COLO668 (cell line): ENCODE measurements at regions not wholly inside any gene's neighbourhood (a gene's known extent, or its start where the extent isn't known, plus 50 kb on each side); places are given as distances from the start of the nearest gene placed in this dataset.

ENCODE experiments used
- DNase-seq: peaks from one replicate; lab custom pipeline; 2025; ENCODE audit not compliant: unreplicated experiment; lab: John Stamatoyannopoulos, UW

DNA sequence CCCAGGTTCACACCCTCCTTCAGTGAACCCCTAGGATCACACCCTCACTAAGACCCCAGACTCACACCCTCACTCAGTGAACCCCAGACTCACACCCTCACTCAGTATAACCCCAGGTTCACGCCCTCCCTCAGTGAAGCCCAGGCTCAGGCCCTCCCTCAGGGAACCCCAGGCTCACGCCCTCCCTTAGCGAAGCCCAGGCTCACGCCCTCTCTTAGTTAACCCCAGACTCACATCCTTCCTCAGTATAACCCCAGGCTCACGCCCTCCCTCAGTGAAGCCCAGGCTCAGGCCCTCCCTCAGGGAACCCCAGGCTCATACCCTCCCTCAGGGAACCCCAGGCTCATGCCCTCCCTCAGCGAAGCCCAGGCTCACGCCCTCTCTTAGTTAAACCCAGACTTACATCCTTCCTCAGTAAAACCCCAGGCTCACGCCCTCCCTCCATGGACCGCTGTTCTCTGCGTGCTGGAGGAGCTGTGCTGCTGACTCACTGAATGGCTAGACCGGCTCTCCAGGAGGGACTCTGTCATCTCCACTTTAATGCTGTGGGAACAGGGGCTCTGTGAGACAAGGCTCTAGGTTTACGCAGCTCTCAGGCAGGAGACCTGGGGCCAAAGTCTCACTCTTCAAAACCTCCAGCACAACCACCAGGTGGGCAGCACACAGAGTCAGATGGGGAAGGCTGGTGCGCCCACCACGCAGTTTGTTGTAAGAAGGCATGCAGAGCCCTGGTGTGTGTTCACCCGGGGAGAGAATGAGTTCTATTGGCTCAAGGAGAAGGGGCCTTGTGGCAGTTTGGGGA lies 506.9 kb upstream of the MYT1L start:
- no peak for DNase-seq

DNA sequence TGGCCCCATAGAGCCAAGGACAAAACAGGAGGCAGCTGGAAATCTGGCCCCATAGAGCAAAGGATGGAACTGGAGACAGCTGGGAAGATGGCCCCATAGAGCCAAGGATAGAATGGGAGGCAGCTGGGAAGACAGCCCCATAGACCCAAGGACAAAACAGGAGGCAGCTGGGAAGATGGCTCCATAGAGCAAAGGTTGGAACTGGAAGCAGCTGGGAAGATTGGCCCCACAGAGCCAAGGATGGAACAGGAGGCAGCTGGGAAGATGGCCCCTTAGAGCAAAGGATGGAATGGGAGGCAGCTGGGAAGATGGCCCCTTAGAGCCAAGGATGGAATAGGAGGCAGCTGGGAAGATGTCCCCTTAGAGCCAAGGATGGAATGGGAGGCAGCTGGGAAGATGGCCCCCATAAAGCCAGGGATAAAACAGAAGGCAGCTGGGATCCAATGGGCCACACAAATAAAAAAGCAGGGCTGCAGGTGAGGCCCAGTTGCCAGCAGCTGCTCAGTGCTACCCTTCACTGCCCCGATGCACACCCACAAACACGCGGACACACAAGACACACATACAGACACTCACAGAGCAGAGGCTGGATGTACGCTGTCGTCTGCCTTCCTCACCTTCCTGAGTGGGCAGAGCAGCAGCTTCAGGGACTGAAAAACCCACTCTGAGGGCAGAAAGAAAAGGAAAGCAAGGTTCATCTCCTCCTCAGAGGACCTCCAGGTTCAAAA lies 505.4 kb upstream of the MYT1L start:
- no peak for DNase-seq

DNA sequence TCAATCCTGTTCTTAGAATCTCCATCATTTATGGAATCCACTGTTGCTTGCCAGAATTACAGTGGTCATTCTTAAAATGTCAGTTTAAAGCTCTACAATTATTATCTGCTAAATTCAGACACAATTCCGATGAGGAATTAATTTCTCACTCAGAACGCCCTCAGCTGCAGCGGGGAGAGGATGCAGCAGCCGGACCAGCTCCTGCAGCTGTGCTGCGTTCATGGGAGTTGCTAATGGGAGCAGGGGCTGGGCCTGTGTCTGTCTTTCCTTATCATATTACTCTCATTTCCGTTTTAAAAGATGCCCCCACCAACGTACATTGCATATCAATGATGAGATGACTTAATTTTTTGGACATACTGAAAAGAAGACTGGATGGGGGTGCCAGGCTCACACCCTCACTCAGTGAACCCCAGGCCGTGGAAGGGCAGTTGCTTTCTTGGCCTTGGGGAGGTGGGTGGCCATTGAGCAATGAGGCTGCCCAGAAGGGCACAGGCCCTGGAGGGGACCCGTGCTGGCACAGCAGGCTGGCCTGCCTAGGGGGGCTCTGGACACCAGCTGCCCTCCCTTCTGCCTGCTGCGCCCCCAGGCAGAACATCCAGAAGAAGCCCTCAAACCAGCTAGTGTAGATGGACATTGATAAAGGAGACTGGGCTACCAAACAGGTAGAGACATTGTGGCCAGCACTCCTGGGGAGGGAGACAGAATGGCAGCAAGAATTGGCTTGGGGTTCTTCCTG lies 503.6 kb upstream of the MYT1L start:
- DNase-seq: no peak

DNA sequence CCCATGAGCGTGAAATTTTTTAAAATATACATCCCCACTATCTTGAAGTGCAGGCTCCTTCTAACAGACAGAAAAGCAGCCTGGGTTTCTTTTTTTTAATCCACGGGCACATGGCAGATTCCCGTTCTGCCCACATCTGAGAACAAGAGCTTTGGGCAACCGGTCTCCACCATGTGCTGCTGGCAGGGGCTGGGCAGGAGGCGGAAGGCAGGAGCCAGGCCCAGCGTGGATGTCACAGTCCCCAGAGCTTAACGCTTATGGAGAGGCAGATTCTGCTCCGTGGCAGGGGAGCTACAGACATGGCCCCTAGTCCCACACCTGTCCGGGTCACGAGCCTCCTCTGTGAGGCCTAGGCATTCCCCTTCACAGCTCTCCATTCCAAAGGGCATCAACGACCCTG lies 503.0 kb upstream of the MYT1L start:
- DNase-seq: no peak

DNA sequence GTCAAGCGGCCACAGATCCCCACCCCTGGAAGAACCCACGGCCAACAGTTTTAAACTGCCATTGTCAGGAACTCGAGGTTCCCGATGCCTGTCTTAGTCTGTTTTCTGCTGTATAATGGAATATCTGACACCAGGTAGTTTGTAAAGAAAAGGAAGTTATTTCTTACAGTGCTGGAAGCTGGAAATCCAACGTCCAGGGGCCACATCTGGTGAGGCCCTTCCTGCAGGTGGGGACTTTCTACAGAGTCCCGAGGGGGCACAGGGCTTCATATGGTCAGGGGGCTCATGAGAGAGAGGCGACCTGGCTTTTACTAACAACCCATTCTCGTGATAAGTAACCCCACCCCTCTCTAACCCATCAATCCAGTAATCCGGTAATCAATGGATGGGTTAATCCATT lies 501.6 kb upstream of the MYT1L start:
- no peak for DNase-seq

DNA sequence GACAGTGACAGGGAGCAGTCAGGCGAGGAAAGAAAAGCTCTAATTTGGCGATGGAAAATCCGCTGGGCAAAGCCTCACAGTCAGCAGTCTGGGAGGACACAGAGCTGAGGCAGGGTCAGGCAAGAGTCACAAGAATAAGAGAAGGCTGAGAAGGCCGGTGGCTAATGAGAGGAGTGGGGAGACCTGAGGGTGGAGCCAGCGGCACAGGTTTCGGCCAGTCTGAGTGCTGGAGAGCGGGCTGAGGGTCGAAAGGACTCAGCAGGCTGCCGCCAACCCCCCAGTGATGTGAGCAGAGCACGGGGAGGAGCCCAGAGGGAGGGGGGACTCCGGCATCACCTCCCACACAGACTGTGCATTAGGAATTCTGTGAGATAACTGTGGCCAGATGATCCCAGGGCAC lies 500.6 kb upstream of the MYT1L start:
- no peak for DNase-seq

DNA sequence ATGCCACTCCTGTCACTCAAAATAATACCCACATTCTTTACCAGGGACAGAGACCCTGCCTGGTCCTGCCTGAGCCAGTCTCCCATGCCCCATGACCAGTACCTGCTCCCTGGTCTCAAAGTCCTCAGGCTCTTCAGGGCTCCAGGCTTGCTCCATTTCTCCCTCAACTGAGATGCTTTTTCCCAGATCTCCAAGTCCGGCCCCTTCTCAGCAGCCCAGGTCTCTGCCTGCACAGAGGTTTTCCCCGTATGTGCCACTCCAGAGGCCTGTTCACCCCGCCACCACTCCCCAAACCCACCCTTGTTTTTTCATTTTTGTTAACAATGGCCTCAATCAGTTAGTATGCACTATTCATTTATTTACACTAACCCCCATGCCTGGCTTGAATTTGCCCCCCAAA lies 499.5 kb upstream of the MYT1L start:
- no peak for DNase-seq

DNA sequence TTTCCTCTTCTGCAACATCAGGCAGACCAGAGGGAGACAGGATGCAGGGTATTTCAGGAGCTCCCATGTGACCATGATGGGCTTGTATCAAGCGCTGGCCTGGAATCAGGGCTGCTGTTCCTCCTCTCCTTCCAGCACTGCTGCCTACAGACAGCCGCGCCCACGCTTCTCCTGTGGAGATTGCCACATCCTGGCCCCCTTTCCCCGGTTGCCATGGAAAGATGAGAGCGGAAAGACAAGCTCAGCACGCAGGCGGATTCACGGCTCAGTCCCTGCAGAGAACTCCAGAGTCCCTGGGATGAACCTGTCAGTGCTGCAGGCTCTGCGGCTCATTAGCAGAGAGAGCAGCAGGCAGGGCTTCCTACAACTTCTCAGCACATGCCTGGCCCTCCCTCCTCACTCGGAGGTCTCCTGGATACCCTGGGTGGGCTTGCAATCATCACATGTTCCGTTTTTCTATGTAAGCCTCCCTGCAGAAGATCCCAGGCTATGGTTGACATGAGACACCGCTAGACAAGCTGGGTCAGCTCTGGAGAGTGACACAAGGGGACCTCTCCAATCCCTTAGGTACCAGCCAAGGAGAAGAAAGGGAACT lies 497.8 kb upstream of the MYT1L start:
- DNase-seq: no peak

DNA sequence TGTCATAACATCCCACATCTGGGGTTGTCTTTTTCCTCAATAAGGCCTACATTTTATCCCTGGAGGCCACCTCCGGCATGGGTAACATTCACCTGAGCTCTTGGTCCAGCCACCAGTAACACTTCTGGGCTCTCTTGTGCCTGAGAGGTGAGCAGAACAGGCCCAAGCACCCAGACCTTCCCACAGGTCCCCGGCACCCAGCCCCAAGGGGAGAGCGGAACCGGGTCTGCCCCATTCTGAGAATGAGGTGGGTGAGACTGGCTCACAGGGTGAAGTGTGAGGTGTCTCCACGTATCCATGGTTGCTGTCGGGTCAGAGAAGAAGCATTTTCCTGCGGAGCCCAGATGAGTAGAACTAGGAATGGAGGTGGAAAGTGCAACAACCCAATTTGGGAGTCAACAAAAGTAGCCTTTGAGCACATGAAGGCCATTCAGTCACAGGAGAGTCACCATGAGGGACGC lies 496.7 kb upstream of the MYT1L start:
- no peak for DNase-seq

DNA sequence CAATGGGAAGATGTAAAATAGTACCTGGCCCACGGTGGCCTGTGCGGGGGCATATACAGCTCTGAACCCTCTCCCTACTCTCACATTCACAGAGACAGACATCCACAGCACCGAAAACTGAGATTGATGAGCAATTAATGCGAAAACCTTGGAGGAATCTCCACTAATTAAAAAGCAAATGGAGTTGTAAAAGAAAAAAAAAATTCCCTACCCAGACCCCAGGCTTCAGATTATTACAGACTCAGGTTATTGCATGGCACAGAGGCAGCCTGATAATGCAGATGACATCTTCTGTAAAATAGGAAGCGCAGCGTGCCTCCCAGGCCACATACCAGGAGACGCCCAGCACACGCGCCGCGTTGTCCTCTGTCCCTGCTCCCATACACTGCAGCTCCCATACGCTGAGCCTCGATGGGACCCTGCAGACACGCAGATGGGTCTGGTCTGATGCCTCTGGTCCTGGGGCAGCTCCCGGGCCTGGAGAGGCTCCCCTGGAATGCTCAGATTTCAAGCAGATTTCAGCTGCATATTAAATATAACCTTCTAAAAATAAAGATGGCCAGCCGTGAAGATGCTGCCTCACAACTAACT lies 496.1 kb upstream of the MYT1L start:
- no peak for DNase-seq

DNA sequence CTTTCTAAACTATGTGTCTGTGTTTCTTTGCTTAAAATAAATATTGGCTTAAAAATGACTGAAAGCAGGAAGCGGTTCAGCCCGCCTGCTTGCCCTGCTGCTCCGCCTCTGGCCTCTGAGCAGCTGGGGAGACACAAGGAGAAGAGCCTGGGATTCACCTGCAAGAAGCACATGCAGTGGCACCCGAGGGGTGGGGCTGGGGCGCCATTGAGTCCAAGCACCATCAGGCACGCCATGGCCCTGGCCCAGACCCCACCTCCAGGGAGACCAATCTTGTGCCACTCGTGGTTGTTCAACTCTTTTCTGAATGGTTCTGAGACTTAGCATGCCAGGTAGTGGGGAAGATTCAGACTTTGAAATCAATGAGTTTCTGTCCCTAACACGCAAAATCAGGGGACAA lies 495.5 kb upstream of the MYT1L start:
- DNase-seq: no peak

DNA sequence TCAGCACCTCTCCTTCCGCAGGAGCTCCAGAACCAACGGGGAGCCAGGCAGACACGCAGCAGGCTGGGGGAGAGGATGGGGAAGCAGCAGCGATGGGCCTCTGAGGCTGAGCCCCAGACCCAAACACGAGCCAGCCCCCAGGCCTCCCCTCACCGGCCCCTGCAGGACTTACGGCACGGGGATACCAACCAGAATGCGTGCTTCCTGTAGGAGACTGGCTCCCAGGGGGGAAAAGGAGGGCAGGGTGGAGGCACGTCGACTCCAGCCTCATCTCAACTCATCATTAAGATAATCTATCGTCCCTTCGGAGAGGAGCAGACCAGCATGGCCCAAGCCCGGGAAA lies 495.1 kb upstream of the MYT1L start:
- DNase-seq: no peak

DNA sequence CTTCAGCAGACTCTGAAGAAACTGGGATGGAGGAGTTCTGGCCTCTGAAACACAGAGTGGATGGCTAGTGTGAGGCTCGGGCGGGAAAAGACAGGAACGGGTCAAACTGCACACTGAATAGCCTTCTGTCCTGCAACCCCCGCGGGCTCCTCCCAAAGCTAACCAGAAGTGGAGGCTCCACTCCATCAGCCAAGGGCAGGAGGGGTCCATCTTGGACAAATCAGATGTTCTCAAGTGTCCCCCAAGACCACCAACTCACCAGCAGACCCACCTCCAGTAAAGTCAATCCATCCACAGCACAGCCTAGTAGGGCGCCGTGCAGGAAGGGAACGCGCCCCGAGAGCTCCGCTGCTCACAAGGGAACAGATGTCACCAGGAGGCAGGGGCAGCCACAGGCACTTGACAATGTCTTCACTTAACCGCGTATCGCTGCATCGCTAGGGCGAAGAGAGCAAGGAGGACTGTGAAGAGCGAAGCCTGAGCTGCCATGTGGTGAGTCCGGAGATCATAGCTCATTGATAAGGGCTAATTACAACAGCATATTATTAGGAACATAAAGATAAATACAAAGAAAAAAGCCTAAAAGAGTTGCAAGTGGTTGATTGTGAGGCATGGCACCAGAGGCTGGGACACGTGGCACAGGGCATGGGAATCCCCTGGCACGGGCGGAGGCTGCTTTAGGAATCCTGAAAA lies 494.6 kb upstream of the MYT1L start:
- no peak for DNase-seq

DNA sequence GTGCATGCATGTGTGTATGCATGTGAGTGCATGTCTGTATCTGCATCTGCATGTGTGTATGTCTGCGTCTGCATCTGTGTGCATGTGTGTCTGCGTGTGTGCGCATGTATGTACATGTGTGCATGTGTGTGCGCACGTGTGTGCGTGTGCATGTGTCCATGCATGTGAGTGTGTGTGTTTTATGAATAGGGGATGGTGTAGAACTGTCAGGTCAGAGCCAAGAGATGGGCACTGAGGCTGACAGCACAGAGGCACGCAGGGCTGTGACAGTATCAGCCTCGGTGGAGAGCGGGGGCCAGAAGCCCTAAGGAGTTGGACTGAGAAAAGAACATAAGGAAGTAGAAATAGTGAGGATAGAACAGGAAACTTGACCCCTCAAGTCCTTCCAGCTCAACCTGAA lies 494.0 kb upstream of the MYT1L start:
- DNase-seq: no peak

DNA sequence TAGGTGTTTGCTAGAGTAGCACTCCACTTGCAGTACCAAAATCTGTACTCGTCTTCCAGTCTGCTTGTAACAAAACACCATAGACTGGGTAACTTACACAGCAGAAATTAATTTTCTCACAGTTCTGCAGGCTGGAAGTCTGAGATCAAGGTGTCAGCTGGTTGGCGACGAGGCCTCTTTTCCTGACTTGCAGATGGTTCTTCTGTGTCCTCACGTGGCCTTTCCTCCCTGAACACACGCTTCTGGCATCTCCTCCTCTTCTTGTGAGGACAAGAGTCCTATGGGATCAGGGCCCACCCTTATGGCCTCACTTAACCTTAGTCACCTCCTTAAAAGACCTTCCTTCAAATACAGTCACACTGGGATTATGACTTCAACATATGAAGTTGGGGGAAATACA lies 493.5 kb upstream of the MYT1L start:
- DNase-seq: no peak

DNA sequence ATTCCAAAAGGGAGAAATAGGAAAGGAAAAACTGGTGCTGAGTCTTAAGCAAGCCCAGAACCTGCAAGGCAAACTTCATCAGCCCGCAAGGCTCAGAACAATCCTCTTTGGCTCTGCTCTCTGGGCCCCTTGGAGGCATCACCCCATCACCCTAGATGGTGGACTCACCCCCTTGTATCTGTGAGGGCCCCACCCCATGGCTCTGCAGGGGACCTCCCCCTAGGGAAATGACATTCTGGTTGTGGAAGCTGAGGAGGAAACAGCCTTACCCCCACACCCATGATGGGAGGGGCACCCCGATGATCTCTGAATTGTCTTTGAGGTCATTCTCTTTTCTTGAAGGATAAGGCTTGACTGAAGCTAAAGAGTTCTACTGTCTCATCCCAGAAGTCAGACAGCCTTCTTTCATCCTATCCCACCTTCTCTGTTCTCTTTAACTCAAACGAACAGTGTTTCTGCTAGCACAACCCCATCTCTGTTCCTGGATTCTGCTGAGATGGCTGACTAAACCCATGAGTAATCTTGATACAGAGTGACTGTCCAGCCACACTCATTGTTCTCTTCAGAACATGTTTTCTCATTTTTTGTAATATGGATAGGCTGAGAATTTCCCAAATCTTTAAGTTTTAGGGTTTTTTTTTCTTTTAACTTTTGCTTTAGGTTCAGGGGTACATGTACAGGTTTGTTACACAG lies 492.1 kb upstream of the MYT1L start:
- no peak for DNase-seq

DNA sequence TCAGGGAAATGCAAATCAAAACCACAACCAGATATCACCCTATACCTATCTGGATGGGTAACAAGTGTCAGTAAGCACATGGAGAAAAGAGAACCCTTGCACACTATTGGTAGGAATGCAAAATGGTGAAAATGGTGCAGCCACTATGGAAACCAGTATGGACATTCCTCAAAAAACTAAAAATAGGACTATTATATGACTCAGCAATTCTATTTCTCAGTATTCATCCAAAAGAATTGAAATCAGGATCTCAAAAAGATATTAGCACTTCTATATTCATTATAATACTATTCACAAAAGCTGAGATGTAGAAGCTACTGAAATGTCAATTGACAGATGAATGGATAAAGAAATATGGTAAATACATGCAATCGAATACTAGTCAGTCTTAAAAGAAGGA lies 491.1 kb upstream of the MYT1L start:
- no peak for DNase-seq

DNA sequence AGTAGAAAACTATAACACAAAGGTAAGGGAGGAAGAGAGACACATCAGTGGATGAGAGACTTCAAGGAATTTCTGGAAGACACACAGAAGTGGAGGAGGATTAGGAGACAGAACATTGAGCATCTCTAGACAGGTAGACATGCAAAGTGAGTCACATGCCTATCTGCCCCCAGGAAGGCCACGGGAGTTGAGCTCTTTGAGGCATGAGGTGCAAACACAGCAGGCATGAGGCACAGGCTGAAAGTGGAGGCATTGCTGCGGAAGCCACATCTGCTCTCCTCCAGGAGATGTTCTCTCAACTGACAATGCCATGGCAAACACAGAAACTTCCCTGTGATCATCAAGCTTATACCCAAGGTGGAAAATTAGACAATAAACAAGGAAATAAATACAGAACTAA lies 481.6 kb upstream of the MYT1L start:
- no peak for DNase-seq

DNA sequence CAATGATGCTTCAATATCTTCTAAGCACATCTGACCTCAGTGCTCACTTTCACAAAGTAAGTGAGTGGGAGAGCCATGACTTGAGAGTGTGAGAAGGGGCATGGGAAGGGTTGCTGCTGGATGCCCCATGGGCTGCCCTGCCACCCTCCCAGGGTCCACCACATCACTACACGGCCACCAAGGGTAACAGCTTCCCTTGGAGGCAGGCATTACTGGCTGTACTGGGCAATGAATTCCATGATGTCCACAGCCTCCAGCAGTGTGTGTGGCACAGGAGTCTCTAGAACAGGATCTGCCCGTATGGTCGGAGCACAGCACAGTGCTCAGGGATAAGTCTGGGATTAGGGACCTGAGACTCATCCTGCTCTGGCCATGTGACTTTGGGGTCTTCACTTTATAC lies 481.0 kb upstream of the MYT1L start:
- DNase-seq: no peak

DNA sequence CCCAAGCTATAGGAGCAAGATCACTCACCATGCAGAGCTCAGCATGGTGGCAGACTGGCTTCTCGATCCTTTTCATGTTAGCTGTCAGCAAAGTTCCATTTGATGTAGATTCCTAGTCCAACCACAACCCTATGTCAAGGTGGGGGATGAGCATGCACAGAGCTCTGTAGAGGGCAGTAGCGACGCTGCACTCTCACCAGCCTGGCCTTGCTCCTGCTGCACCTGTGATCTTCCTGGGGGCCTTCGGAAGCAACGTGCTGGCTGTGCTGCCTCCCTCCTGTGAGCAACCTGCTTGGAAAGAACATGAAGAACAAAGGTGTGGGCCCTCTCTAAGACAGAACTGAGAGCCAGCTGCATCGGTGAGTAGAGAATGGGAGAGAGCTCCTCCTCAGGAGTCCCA lies 479.4 kb upstream of the MYT1L start:
- DNase-seq: no peak
